ENCODE measurements at regions not wholly inside any gene's neighbourhood (a gene's known extent, or its start where the extent isn't known, plus 50 kb on each side); places are given as distances from the start of the nearest gene placed in this dataset.

GRCh38 chr14:98782062-98782461, 489.9 kb downstream of the BCL11B start:
- no peak for ATAC-seq

GRCh38 chr14:98785578-98785977, 486.4 kb downstream of the BCL11B start:
- Histone ChIP-seq H3K4me1 (ENCODE audit: control insufficient read depth, insufficient read depth, low read length) (no peaks in the 10 kb centered on the region), H3K27me3 (ENCODE audit: control insufficient read depth, insufficient read depth, low read length) (no peaks in the 10 kb centered on the region), H3K9me3 (ENCODE audit: control insufficient read depth, insufficient read depth, low read length) (no peaks in the 10 kb centered on the region), H3K27ac (ENCODE audit: low read length) (no peak overlapping the region), H3K4me3 (ENCODE audit: low read length) (no peak overlapping the region), H3K36me3 (ENCODE audit: control insufficient read depth, insufficient read depth, low read length) (no peaks in the 10 kb centered on the region)
- no peaks in the 10 kb centered on the region for H3K4me1 Mint-ChIP-seq
- ATAC-seq (no peak), DNase-seq (no peak)
- H3K4me3 Mint-ChIP-seq: no peak overlapping the region
- peaks cover 10 to 62% of the 10 kb centered on the region in 2 donors for H3K27me3 Mint-ChIP-seq (ENCODE audit: low read depth in 2 of 2)
- 76% methylated on average over 2 of the region's 6 CpGs for WGBS (ENCODE audit: insufficient coverage)
- intact Hi-C loops (cut with micrococcal nuclease): no loop called here
- no peaks in the 10 kb centered on the region for H3K9me3 Mint-ChIP-seq
- no peak overlapping the region for H3K27ac Mint-ChIP-seq
- no peak for TF ChIP-seq CTCF (IDR thresholded peaks at IDR 0.05)
- H3K36me3 Mint-ChIP-seq: no peaks in the 10 kb centered on the region

More at GRCh38 chr14:98782062-98782461, 489.9 kb downstream of the BCL11B start:
- Mint-ChIP-seq H3K9me3 (no peaks in the 10 kb centered on the region), H3K36me3 (no peaks in the 10 kb centered on the region), H3K4me1 (no peaks in the 10 kb centered on the region), H3K27ac (no peak overlapping the region), H3K4me3 (no peak overlapping the region), H3K27me3 (ENCODE audit: low read depth in 2 of 2) (peaks cover 0 to 30% of the 10 kb centered on the region in 2 donors)
- TF ChIP-seq CTCF (IDR thresholded peaks at IDR 0.05): no peak
- no peaks in the 10 kb centered on the region for H3K4me1 ChIP-seq (ENCODE audit: control insufficient read depth, insufficient read depth, low read length)
- H3K27ac ChIP-seq (ENCODE audit: low read length): no peak overlapping the region
- H3K4me3 ChIP-seq (ENCODE audit: low read length): no peak overlapping the region
- 91% methylated on average over 5 of the region's 5 CpGs for WGBS (ENCODE audit: insufficient coverage)
- H3K27me3 ChIP-seq (ENCODE audit: control insufficient read depth, insufficient read depth, low read length): no peaks in the 10 kb centered on the region
- H3K9me3 ChIP-seq (ENCODE audit: control insufficient read depth, insufficient read depth, low read length): no peaks in the 10 kb centered on the region
- no peak for DNase-seq
- intact Hi-C loops (cut with micrococcal nuclease): no loop called here
- H3K36me3 ChIP-seq (ENCODE audit: control insufficient read depth, insufficient read depth, low read length): no peaks in the 10 kb centered on the region

GRCh38 chr14:98786456-98786855, 485.5 kb downstream of the BCL11B start:
- H3K4me1 ChIP-seq (ENCODE audit: control insufficient read depth, insufficient read depth, low read length): no peaks in the 10 kb centered on the region
- H3K36me3 Mint-ChIP-seq: no peaks in the 10 kb centered on the region
- no peaks in the 10 kb centered on the region for H3K9me3 Mint-ChIP-seq
- DNase-seq (no peak), ATAC-seq (no peak)
- H3K27ac Mint-ChIP-seq: no peak overlapping the region
- no peak overlapping the region for H3K4me3 Mint-ChIP-seq
- H3K9me3 ChIP-seq (ENCODE audit: control insufficient read depth, insufficient read depth, low read length): no peaks in the 10 kb centered on the region
- H3K36me3 ChIP-seq (ENCODE audit: control insufficient read depth, insufficient read depth, low read length): no peaks in the 10 kb centered on the region
- no peaks in the 10 kb centered on the region for H3K27me3 ChIP-seq (ENCODE audit: control insufficient read depth, insufficient read depth, low read length)
- no peaks in the 10 kb centered on the region for H3K4me1 Mint-ChIP-seq
- intact Hi-C loops (cut with micrococcal nuclease): no loop called here
- H3K27ac ChIP-seq (ENCODE audit: low read length): no peak overlapping the region
- H3K4me3 ChIP-seq (ENCODE audit: low read length): no peak overlapping the region
- 82% methylated on average over 4 of the region's 4 CpGs for WGBS (ENCODE audit: insufficient coverage)
- TF ChIP-seq CTCF (IDR thresholded peaks at IDR 0.05): no peak
- H3K27me3 Mint-ChIP-seq (ENCODE audit: low read depth in 2 of 2): peaks cover 10 to 64% of the 10 kb centered on the region in 2 donors

GRCh38 chr14:98791661-98792060, 480.3 kb downstream of the BCL11B start:
- no peak overlapping the region for H3K4me3 ChIP-seq (ENCODE audit: low read length)
- no peaks in the 10 kb centered on the region for H3K4me1 ChIP-seq (ENCODE audit: control insufficient read depth, insufficient read depth, low read length)
- H3K27me3 ChIP-seq (ENCODE audit: control insufficient read depth, insufficient read depth, low read length): no peaks in the 10 kb centered on the region
- 59% methylated on average over 3 of the region's 3 CpGs for WGBS (ENCODE audit: insufficient coverage)
- no peak for DNase-seq
- intact Hi-C loops (cut with micrococcal nuclease): no loop called here
- TF ChIP-seq CTCF (IDR thresholded peaks at IDR 0.05): no peak
- Mint-ChIP-seq H3K36me3 (peaks cover 18% of the 10 kb centered on the region), H3K27ac (no peak overlapping the region), H3K27me3 (ENCODE audit: low read depth in 2 of 2) (peaks cover 24 to 79% of the 10 kb centered on the region in 2 donors), H3K4me3 (no peak overlapping the region), H3K9me3 (peaks cover 4 to 6% of the 10 kb centered on the region in 2 donors), H3K4me1 (no peaks in the 10 kb centered on the region)
- H3K27ac ChIP-seq (ENCODE audit: low read length): no peak overlapping the region
- ATAC-seq: no peak
- H3K36me3 ChIP-seq (ENCODE audit: control insufficient read depth, insufficient read depth, low read length): no peaks in the 10 kb centered on the region
- no peaks in the 10 kb centered on the region for H3K9me3 ChIP-seq (ENCODE audit: control insufficient read depth, insufficient read depth, low read length)
